Fibroblast of lung (primary cell): ENCODE measurements at regions not wholly inside any gene's neighbourhood (a gene's known extent, or its start where the extent isn't known, plus 50 kb on each side); places are given as distances from the start of the nearest gene placed in this dataset.

Source experiments
- DNase-seq, 2 donors: peaks; one replicate each; pipeline versions ENCODE4 v3.0.0 to v3.0.0-alpha.2; 2010; ENCODE audit warnings: low read depth in 2 of 2
- H2AFZ ChIP-seq: 2 replicates; pipeline ENCODE4 v1.5.1; 2012; ENCODE audit warnings: low read length, control low read depth, inconsistent platforms
- H3K27ac ChIP-seq: 2 replicates; pipeline ENCODE4 v1.5.1; 2011; ENCODE audit warnings: low read length, control low read depth; ENCODE audit not compliant: insufficient read depth
- H3K27me3 ChIP-seq: 2 replicates; pipeline ENCODE4 v1.5.1; 2011; ENCODE audit warnings: mild to moderate bottlenecking, low read length; ENCODE audit not compliant: control insufficient read depth, insufficient read depth
- H3K36me3 ChIP-seq: 2 replicates; pipeline ENCODE4 v1.5.1; 2011; ENCODE audit warnings: low read length; ENCODE audit not compliant: control insufficient read depth, insufficient read depth
- H3K4me1 ChIP-seq: 2 replicates; pipeline ENCODE4 v1.5.1; 2011; ENCODE audit warnings: low read length; ENCODE audit not compliant: control insufficient read depth, insufficient read depth; ENCODE audit errors: extremely low read depth
- H3K4me2 ChIP-seq: 2 replicates; pipeline ENCODE4 v1.5.1; 2011; ENCODE audit warnings: low read length, control low read depth; ENCODE audit not compliant: insufficient read depth; ENCODE audit errors: extremely low read depth
- H3K4me3 ChIP-seq, 4 experiments: fragments of 200-600 bp in 1 of 4; sonication (generic) in 1 of 4; replicated peaks in 1 of 4; 2 replicates each; pipeline ENCODE4 v1.5.1; 2011 to 2016; ENCODE audit warnings: low read length in 4 of 4, low read depth in 3 of 4, mild to moderate bottlenecking in 3 of 4, control low read depth in 2 of 4, inconsistent platforms in 1 of 4, mixed read lengths in 1 of 4; ENCODE audit not compliant: insufficient read depth in 1 of 4; ENCODE audit errors: control extremely low read depth in 1 of 4
- H3K79me2 ChIP-seq: 2 replicates; pipeline ENCODE4 v1.5.1; 2012; ENCODE audit warnings: mild to moderate bottlenecking, low read length, inconsistent platforms; ENCODE audit not compliant: control insufficient read depth, insufficient read depth
- H3K9ac ChIP-seq: 2 replicates; pipeline ENCODE4 v1.5.1; 2011; ENCODE audit warnings: mild to moderate bottlenecking, low read length, control low read depth; ENCODE audit not compliant: insufficient read depth
- H3K9me3 ChIP-seq: 2 replicates; pipeline ENCODE4 v1.5.1; 2012; ENCODE audit warnings: low read depth, low read length; ENCODE audit not compliant: control insufficient read depth, insufficient read depth
- H4K20me1 ChIP-seq: 2 replicates; pipeline ENCODE4 v1.5.1; 2011; ENCODE audit warnings: low read length; ENCODE audit not compliant: control insufficient read depth, insufficient read depth; ENCODE audit errors: extremely low read depth
- CTCF ChIP-seq, 2 donors: IDR thresholded peaks in 1 of 2; conservative IDR thresholded peaks in 1 of 2; 1 replicate in 1 of 2; 2 replicates in 1 of 2; pipeline ENCODE4 v1.5.1; 2011 to 2012; ENCODE audit warnings: low read length in 2 of 2, control low read depth in 1 of 2, inconsistent platforms in 1 of 2, low read depth in 1 of 2, mild to moderate bottlenecking in 1 of 2
- EZH2 ChIP-seq: IDR thresholded peaks from 2 replicates; pipeline ENCODE4 v1.5.1; 2012; ENCODE audit warnings: low read length, control low read depth, mild to moderate bottlenecking; ENCODE audit errors: missing control alignments

DNA sequence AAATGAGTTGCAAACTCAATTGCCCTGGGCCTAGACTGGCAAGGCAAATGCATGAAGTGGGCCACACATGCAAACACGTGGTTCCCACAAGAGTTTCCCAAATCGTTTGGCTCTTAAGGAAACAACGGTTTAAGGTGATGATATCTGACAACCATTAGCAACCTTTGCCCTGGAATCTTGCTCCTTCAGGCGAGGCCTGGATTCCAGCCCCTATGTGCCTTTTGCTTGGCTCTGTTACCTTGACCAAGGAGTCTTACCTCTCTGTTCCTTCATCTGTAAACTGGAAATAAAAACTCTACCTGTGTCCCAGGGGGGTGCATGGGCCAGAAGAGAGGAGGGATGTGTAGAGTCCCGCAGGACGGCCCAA is 72.1 kb upstream of the CASZ1 start:
- H2AFZ ChIP-seq, result no peak overlapping the region
- no peaks in the 10 kb centered on the region for H3K4me1 ChIP-seq
- H3K4me2 ChIP-seq, result no peak overlapping the region
- H4K20me1 ChIP-seq, result no peaks in the 10 kb centered on the region
- no peak overlapping the region for H3K27ac ChIP-seq
- no peaks in the 10 kb centered on the region for H3K9me3 ChIP-seq
- no peaks in the 10 kb centered on the region for H3K36me3 ChIP-seq
- H3K27me3 ChIP-seq, result peaks cover 11% of the 10 kb centered on the region
- no peak overlapping the region for H3K4me3 ChIP-seq
- H3K9ac ChIP-seq, result no peak overlapping the region
- no peaks in the 10 kb centered on the region for H3K79me2 ChIP-seq
- no peak for DNase-seq
- TF ChIP-seq CTCF (conservative IDR thresholded peaks at IDR 0.05 in 1 of 2, IDR thresholded peaks at IDR 0.05 in 1 of 2; ENCODE audit: low read depth in 1 of 2, low read length in 2 of 2) (no peak), EZH2 (no peak)

GRCh38 chr1:10869933-10870332 is 73.5 kb upstream of the CASZ1 start:
- no peak overlapping the region for H3K4me2 ChIP-seq
- TF ChIP-seq CTCF (conservative IDR thresholded peaks at IDR 0.05 in 1 of 2, IDR thresholded peaks at IDR 0.05 in 1 of 2; ENCODE audit: low read depth in 1 of 2, low read length in 2 of 2), result no peak
- no peak for TF ChIP-seq EZH2
- no peak for DNase-seq
- H3K9me3 ChIP-seq, result no peaks in the 10 kb centered on the region
- no peak overlapping the region for H3K9ac ChIP-seq
- H4K20me1 ChIP-seq, result no peaks in the 10 kb centered on the region
- H3K4me1 ChIP-seq, result no peaks in the 10 kb centered on the region
- H3K4me3 ChIP-seq, result no peak overlapping the region
- no peaks in the 10 kb centered on the region for H3K79me2 ChIP-seq
- no peaks in the 10 kb centered on the region for H3K36me3 ChIP-seq
- peaks cover 8% of the 10 kb centered on the region for H3K27me3 ChIP-seq
- no peak overlapping the region for H2AFZ ChIP-seq
- no peak overlapping the region for H3K27ac ChIP-seq

DNA sequence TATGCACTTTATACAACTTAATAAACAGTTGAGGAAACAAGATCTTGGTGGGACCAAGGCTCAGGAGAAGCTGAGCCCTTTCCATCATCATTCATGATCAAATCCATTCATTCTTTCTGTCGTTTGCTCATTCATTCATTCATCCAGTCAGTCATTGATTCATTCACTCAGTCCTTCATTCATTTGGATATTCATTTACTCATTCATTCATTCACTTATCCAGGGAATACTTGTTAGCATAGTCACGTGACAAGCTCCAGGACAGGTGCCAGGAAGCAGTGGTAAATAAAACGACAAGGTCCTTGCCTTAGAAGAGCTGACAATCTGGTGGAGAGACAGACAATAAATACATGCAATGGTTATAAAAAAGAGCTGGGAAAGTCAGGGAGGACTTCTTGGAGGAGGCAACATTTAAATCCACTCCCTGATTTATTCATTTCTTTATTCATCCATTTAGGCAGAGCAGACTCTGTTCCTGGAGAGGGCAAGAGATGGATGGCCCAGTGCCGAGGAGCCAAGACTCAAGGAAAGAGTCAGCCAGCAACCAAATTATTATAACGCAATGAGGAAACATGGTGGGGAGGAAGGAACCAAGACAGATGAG is 74.1 kb upstream of the CASZ1 start:
- no peak for DNase-seq
- H4K20me1 ChIP-seq, result no peaks in the 10 kb centered on the region
- H3K36me3 ChIP-seq, result no peaks in the 10 kb centered on the region

More for the DNA sequence above, 74.1 kb upstream of the CASZ1 start:
- TF ChIP-seq EZH2 (no peak), CTCF (conservative IDR thresholded peaks at IDR 0.05 in 1 of 2, IDR thresholded peaks at IDR 0.05 in 1 of 2; ENCODE audit: low read depth in 1 of 2, low read length in 2 of 2) (no peak)
- H3K27ac ChIP-seq, result no peak overlapping the region
- no peak overlapping the region for H2AFZ ChIP-seq
- no peak overlapping the region for H3K9ac ChIP-seq
- no peak overlapping the region for H3K4me2 ChIP-seq
- no peaks in the 10 kb centered on the region for H3K79me2 ChIP-seq
- no peaks in the 10 kb centered on the region for H3K4me1 ChIP-seq
- no peak overlapping the region for H3K4me3 ChIP-seq
- no peaks in the 10 kb centered on the region for H3K9me3 ChIP-seq
- H3K27me3 ChIP-seq, result peaks cover 8% of the 10 kb centered on the region
